Caki2 (cell line): ENCODE measurements at regions not wholly inside any gene's neighbourhood (a gene's known extent, or its start where the extent isn't known, plus 50 kb on each side); places are given as distances from the start of the nearest gene placed in this dataset.

Experiments used
- DNase-seq: peaks from one replicate; pipeline ENCODE4 v3.0.0-alpha.2; 2015; ENCODE audit warnings: low read depth
- in situ Hi-C: cut with HindIII; loops from 2 replicates; pipeline ENCODE4 v1.10.0; 2016; ENCODE audit warnings: low sequenced_read_pairs, low pct_unique_long_range_greater_than_20kb, mixed read lengths

DNA sequence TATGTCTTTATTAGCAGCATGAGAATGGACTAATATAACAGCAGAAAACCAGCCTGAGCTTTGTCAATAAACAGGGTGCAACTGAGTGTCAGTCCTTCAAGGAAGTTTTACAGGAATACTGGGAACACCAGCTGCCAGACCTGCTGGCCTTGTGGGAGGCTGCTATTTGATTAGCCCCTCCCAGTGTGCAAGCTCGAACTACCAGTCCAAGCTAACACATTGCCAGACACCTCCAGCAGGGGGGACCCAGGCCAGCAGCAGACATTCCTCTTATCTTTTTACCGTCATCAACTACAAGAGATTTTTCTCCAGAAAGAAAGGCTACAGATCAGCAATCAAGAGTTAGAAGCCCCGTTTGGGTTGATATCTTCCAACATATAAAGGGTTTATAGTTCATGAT is 942.8 kb upstream of the TENM4 start:
- DNase-seq = no peak
- in situ Hi-C loops = no loop called here

- DNase-seq = peak; percentile 4
- in situ Hi-C loops = no loop called here
Observed at GRCh38 chr11:80379620-80380278, 938.9 kb upstream of the TENM4 start.

DNA sequence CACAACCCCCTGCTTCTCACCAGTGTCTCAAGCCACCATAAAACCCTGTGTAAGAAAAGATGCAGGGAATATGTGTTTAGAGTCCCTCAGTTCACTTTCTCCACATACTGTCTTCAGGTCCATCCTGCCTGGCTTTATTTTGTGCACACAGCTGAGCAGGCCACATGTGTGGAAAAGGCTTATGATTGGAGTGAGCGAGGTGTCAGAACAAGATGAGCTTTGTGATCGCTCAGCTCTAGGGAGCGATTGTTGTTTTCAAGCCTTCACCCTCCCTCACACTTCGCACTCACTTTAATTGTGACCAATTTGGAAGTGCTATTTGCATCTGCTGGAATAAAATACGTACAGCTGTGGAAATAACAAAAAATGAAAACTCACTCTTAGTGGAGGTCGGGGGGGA is 931.1 kb upstream of the TENM4 start:
- in situ Hi-C loops = no loop called here
- no peak for DNase-seq

DNA sequence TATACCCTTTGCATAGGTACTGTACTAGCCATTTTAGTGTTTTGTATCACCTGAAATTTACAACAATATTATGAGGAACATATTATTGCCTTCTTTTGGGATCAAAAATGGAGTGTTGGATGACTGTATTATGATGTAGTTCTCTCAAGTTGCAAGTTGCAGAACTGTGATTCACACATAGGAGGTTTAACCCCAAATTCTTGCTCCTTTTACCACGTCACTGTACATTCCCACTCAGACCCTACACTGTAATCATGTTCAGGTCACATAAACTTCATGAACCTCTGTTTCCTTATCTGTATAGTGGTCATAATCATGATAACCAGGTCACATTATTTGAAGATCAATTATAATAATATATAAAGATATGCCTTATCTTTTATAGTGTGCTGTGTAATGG is 925.1 kb upstream of the TENM4 start:
- no peak for DNase-seq
- in situ Hi-C loops = no loop called here

DNA sequence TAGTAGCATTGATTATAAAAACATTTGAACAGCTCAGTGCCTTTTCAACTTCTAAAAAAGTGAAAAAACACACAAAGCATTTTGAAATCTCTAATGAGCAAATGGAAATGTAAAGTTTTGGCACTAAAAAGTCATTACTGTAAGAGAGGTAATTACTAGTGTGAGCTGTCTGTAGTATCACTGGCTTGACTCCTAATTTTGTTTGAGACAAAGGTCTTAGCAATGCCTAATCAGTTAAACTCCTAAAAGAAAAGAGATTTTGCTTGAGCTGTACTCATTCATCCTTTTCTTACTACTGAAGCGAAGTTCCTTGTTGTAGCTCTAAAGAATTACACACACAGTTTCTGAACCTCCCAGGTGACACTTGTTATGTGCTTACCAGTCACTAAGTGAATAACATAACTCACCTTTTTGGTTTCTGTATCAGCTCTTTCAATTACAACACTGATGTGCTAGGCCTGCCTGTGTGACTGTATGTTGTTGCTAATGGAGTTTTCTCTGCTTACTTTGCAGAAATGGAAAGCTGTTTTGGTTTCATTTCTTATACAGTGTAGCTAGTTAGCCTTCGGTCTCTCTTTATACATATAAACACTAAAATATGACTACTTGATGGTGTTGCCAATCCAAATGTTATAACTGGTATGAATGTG is 924.4 kb upstream of the TENM4 start:
- in situ Hi-C loops = no loop called here
- no peak for DNase-seq

DNA sequence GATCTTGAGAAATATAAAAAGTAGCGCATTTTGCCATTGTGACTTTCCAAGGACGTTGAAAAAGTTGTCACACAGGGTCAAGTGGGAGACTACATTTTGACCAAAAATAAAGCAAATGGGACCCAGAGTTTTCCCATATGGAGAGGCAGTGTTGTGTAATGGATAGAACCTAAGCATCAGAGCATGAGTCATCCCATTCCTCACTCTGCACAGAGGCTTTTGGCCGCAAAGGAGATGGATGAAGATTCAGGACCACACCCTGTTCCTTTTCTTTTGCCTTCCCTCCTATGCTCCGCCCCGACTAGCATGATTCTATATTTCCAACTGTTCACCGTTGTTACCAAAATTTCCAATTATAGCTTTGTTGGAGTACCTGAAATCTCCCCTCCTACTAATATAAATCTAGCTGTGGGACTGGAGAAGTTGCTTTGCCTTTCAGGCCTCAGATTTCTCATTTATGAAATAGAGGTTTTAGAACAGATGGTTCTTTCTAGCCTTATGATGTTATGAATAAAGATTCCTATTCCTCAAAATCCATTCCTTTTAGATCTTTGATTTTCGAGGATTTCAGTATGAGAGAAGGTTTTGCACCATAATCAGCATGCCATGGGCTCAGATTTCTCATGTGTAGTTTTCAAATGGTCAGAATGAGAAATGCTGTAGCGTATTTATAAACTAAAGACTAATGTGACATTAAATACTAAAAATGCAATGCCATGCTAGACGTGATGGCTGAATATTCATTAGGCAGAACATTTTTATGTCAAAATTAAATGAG is 921.9 kb upstream of the TENM4 start:
- in situ Hi-C loops = no loop called here
- DNase-seq = no peak

- DNase-seq = no peak
- in situ Hi-C loops = no loop called here
Observed at GRCh38 chr11:80355251-80355650, 914.4 kb upstream of the TENM4 start.

DNA sequence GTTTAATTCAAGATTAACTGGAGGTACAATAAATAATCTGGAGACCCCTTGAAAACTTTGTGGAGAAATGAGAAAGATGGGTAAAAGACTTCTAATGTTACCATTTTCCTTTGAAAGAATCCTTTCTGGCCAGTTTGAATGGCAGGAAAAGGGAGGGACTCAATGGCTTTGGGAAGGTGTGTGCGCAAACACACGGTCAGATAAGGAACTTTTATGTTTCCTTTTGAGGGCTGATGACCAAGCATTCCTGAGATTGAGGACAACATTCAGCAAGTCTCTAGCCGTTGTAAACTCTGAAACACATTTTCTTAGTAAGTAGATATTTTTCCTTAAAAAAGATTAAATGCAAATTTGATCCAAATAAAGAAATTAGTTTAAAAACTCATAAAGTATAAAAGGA is 909.7 kb upstream of the TENM4 start:
- in situ Hi-C loops = no loop called here
- DNase-seq = no peak

- in situ Hi-C loops = no loop called here
Observed at GRCh38 chr11:80349997-80350396, 909.2 kb upstream of the TENM4 start.

GRCh38 chr11:80346353-80347059 is 905.7 kb upstream of the TENM4 start:
- in situ Hi-C loops = no loop called here
- DNase-seq = no peak

More at GRCh38 chr11:80349997-80350396, 909.2 kb upstream of the TENM4 start:
- no peak for DNase-seq

- in situ Hi-C loops = no loop called here
- DNase-seq = no peak
Observed at GRCh38 chr11:80343436-80343835, 902.6 kb upstream of the TENM4 start.

- in situ Hi-C loops = no loop called here
- no peak for DNase-seq
Observed at GRCh38 chr11:80338231-80338630, 897.4 kb upstream of the TENM4 start.

DNA sequence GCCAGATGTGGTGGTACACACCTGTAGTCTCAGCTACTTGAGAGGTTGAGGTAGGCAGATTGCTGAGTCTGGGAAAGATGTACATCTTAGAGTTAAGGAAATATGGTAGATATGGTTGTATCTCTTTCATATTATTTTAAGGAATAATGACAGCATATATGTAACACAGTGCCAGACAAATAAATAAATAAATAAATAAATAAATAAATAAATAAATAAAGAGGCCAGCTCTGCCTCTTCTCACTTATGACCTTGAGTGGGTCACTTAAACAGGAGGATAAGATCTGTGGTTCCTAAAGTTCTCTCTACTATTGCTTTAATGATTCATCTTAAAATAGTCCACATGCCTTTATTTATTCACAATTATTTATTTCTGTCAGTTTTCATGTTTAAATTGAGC is 890.9 kb upstream of the TENM4 start:
- in situ Hi-C loops = no loop called here
- no peak for DNase-seq

- in situ Hi-C loops = no loop called here
- DNase-seq = peak; percentile 0
Observed at GRCh38 chr11:80330264-80330663, 889.4 kb upstream of the TENM4 start.

GRCh38 chr11:80328774-80329173 is 887.9 kb upstream of the TENM4 start:
- DNase-seq = no peak
- in situ Hi-C loops = no loop called here

GRCh38 chr11:80327956-80328614 is 887.3 kb upstream of the TENM4 start:
- in situ Hi-C loops = no loop called here
- DNase-seq = no peak

GRCh38 chr11:80321786-80322185 is 881.0 kb upstream of the TENM4 start:
- no peak for DNase-seq
- in situ Hi-C loops = no loop called here

DNA sequence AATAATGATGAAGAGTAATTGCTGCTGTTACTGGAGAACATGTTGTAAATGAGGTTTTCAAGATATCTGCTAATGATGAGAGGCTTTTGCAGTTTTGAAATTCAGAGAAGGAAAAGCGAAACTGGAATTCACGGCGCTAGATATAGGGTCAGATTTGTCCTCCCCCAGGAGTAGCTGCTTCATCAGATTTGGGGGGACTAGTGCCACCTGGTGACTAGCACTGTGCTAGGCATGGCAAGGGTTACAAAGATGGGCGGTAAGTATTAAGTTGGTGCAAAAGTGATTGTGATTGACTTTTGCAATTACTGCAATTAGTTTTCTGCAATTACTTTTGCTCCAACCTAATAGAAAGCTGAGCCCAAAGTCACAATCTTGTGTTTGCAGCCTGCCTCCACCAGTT is 879.9 kb upstream of the TENM4 start:
- in situ Hi-C loops = no loop called here
- DNase-seq = no peak
